HG03095 (cell line): ENCODE measurements at regions not wholly inside any gene's neighbourhood (a gene's known extent, or its start where the extent isn't known, plus 50 kb on each side); places are given as distances from the start of the nearest gene placed in this dataset.
"Not testable (repeated sequence)": the region's sequence is repeated elsewhere in the genome, so short reads cannot be mapped to it uniquely, and the experiment has no call there.

Source experiments
- ATAC-seq: cut with Tn5 transposase; IDR thresholded peaks from one replicate; pipeline ENCODE4 v1.9.1; 2021; ENCODE audit warnings: moderate library complexity; ENCODE audit not compliant: unreplicated experiment

DNA sequence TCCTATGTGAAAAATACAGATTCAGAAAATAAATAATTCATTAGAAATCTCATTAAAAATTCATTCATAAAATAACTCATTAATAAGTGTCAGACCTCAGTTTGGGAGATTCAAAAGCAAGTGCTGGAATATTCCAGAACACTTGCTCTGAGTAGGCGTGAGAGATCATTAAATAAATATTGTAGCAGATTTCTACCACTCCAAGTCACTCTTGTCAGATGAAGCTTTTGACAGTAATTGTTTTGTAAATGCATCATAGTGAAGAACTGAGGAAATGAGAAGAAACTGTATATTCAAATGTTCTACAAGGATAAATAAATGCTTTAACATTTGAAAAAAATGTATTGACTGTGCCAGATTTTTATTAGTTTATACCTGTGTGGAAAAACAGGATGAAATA, 1228.1 kb downstream of the SLITRK1 start:
- no peak for ATAC-seq

DNA sequence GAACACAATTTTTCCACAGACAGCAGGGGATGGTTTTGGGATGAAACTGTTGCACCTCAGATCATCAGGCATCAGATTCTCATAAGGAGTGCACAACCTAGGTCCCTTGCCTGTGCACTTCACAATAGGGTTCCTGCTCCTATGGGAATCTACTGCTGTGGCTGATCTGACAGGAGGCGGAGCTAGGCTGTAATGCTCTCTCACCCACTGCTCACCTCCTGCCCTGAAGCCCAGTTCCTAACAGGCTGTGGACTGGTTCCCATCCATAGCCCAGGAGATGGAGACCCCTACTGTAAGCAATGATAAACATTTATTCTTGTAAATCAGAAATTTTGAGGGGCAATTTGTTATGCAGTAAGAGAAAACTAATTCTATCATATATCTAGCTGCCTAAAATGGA, 1234.7 kb downstream of the SLITRK1 start:
- ATAC-seq, result no peak

DNA sequence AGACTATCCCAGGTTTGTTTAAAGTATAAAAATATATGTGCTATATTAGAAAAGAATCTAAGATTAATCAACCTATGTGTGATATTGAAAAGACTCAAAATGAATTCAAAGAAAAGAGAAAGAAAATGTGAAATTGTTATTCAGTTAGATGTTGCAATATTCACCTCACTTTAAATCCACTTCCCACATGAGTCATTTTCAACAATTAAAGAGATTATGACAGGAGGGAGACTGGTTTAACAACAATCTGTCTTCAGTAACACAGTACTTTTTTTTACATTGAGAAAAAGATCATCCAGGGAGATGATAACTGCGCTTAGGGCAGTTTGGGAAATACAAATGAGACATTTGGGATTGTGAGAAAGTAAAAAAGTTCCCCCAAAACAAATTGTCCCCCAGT, 1246.2 kb downstream of the SLITRK1 start:
- ATAC-seq, result no peak

DNA sequence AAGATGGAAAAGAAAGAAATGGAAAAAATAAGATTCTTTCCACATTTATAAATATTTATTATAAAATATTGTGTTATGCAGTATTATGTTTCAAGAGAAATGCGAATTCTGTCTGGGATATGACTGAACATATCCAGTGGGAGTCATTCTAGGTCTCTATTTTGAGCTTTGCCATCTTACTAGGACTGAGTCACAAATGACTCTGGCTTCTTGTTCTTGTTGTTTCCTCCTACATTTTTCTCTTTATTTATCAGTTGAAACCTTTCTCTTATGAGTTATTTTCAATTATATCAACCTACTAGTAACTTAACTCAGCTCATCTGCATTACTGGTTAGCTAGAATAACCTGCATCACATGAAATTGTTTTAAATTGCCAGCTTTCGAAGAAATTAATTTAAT, 1247.3 kb downstream of the SLITRK1 start:
- no peak for ATAC-seq

DNA sequence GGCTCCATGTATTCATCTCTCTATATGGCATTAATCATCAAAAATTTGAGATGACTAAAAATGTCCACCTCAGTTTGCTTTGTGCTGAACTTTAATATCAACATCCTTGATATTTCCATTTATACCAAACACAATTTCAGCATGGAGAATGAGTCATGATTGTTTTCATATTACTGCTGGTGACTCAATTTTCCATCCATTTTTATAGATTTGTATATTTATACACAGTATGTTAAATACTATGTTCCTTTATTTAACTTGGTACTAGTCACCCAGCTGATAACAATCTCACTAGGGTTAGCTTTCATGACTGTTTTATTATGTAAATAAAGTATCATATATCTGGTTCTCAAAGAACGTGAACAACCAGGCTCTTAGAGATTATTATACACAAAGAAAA, 1255.1 kb downstream of the SLITRK1 start:
- ATAC-seq, result no peak

DNA sequence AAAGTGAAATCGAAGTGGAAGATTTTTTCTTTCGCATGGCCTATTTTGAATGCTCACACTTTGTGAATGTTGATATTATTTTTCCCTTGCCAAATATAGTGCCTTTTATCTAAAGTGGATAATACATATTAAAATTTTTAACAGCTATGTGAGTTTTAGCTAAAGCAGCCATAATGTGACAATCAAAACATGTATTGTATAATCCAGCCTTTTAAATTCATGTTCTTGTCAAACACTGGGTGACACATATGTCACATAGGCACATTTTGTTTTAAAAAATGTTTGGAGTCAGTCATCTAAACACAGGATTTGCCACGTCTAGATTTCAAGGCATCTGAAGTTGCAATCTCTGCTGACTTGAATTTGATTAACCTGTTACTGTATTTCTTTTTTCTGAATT, 1256.6 kb downstream of the SLITRK1 start:
- ATAC-seq, result no peak

DNA sequence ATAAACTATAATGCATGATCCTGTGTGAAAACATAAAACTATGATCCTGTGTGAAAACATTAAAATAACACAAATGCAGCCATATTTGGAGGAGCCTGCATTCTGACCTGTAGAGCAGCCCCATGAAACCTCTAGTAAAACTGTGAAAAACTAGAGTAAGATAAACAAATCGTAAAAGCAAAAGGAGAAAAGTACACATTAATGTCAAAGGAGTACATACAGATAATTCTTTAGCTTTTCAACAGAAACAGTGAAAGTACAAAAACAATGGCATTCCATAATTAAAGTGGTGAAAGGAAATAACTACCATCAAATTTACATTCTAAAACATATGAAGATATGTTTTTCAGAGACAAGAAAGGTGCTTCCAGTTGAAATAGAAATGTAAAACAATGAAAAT, 1267.2 kb downstream of the SLITRK1 start:
- no peak for ATAC-seq

DNA sequence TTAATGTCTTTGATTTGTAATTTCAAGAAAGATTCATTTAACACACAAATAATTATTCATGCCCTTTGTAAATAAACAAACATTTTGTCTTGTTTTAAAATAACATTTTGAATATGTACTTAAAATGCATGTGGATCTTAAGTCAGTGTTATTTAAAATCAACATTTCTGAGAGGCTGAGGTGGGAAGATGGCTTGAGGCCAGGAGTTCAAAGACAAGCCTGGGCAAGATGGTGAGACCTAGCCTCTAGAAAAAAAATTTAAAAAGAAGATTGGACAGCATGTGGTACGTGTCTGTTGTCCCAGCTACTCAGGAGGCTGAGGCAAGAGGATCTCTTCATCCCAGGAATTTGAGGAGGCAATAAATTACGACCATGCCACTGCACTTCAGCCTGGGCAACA, 1268.2 kb downstream of the SLITRK1 start:
- ATAC-seq, result no peak

DNA sequence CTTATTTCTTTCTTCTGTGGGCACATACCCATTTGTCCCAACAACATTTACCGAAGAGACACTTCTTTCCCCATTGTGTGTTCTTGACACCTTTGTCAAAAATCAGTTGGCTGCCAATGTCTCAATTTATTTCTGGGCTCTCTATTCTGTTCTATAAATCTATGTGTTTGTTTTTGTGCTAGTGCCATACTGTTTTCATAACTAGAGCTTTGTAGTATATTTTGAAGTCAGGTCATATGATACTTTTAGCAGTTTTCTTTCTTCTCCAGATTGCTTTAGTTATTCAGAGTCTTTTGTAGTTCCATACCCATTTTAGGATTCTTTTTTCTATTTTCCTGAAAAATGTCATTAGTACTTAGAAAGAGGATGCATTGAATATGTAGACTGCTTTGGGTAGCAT, 1276.3 kb downstream of the SLITRK1 start:
- no peak for ATAC-seq

DNA sequence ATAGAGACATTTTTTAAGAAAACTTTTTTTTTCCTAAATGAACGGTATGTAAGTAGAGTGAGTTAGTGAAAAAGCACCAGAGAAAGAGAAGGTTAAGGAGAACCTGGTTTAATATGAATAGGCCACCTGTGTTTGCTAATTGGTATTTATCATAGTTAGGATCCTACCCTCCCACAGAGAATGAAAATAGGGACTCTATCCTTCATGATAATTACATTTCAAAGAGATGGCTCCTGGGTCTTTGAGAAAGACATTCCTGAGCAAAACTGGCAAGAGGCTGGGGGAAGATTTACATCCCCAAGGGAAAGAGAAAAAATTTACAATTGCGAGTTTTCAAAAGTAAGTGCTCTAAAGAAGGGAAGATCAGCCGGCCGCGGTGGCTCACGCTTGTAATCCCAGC, 1284.5 kb downstream of the SLITRK1 start:
- ATAC-seq, result no peak

DNA sequence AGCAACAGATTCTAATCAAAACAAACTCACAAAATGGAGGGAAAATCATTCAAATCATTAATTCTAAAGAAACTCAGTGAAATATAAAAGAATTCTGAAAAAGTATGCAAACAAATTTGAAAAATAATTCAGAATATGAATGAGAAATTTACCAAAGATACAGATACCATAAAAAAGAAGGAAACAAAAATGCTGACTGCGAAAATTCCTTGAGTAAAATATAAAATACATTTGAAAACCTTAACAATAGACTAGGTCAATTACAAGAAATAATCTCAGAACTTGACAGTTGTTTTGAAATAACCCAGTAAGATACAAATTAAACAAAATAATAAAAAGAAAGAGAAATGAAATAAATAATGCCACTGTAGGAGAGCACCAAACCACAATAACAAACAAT, 1289.0 kb downstream of the SLITRK1 start:
- no peak for ATAC-seq

DNA sequence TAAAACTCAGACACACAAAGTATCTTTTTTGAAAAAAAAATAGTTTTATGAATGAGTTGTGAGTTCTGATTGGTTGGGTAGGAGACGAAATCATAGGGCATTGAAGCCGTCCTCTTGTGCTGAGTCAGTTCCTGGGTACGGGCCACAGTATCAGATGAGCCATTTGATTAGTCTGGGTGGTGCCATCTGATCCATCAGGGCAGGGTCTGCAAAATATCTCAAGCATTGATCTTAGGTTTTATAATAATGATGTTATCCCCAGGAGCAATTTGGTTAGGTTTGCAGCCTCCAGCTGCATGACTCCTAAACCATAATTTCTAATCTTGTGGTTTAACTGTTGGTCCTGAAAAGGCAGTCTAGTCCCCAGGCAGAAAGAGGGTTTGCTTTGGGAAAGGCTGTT, 1310.6 kb downstream of the SLITRK1 start:
- no peak for ATAC-seq

DNA sequence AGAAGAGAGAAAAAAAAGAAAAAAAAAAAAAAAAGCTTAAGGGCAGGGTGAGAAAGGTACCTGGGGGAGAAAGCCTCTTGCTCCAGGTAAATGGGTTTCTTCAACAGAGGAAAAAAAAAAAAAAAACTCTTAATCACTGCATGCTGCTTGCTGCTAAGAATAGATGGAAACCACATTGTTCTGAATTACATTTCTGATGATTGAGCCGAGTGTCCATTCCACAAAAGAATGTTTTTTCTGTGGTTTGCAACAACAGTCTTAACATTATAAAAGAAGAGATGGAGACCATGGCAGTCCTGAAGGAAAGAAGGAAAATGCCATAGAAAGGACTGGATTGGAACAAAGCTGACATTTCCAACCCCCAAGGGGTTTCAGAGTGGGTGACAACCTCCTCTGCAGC, 1312.7 kb downstream of the SLITRK1 start:
- ATAC-seq, result no peak

DNA sequence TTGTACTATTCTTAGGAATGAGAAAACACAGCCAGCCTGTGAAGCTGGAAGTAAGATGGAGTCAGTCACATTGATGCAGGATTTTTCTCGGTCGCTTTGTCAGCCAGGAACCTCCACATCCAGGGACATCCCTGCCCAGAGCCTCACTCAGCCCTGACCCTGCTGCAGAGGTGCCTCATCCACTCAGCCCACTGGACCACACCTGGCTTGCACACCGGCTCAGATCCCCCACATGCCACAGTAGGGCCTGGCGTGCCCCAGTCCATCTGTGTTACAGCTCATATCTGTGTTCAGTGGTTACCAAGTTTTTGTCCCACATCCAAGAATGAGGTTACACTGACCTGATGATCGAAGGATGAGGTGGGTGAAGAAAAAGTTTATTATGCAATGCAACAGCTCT, 1315.4 kb downstream of the SLITRK1 start:
- no peak for ATAC-seq

DNA sequence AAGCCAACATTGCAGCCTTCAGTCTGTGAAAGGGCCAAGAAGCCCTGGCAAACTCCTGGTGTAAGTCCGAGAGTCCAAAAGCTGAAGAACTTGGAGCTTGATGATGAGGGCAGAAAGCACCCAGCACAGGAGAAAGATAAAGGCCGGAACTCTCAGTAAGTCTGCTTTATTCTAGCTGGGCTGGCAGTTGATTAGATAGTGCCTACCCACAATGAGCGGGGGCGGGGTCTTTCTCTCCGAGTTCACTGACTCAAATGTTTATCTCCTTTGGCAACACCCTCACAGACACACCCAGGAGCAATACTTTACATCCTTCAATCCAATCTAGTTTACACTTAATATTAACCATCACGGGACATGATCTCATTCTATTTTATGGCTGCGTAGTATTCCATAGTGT, 1317.1 kb downstream of the SLITRK1 start:
- no peak for ATAC-seq

DNA sequence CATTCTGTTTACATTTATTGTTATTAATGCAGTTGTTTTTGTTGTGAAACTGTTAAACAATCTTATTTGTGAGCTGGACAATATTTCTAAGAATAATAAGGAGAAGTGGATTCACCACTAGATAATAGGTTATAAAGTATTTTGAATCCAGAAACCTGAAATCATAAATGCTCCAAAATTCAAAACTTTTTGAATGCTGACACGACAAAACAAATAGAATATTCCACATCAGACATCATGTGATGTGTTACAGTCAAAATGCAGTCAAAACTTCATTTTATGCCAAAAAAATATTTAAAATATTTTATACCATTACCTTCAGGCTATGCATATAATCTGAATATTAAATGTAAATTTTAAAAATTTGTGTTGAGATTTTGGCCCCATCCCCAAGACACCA, 1321.4 kb downstream of the SLITRK1 start:
- ATAC-seq, result no peak

DNA sequence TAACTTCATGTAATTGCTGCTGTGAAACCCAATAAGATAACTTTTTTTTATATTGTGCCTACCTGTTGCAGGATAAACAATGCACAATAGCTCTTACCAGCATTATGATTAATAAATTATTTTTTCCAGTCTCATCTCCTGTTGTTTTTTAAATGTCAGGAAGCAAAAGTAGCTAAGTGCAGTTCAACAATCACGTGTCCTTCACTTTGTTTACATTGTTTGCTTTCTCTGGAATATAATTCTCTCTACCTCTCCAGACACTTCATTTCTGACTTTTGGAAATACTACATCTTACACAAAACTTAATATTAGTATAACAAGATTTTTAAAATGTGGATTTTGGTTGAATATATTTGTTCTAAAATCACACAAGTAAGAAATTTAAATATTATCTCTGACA, 1359.4 kb downstream of the SLITRK1 start:
- ATAC-seq, result no peak

DNA sequence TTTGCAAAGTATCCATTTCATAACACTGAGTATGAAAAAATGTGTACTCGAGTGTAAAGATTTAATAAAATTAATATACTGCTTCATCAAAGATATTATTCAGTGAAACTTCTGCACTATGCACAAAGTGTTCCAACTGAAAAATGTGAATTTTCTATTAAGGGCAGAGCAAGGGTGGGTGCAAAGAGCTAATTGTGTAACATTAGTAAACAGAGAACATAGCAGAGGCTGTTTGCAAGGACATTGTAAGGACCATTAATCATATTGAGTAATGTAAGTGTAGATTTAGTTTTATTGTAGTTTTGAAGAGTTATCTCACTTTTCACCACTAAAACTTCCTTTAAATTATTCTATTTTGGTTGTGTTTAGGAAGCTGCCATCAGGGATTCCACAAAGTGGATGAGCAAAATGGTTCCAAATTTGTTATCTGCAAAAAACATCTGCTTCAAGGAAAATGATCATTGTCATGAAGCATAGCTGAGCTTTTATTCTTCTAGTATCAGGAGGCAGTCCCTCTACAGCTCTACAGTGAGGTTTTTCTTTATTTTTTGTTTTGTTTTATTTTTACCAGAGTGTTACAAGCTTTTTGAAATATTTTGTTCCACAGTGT, 1375.4 kb downstream of the SLITRK1 start:
- no peak for ATAC-seq

DNA sequence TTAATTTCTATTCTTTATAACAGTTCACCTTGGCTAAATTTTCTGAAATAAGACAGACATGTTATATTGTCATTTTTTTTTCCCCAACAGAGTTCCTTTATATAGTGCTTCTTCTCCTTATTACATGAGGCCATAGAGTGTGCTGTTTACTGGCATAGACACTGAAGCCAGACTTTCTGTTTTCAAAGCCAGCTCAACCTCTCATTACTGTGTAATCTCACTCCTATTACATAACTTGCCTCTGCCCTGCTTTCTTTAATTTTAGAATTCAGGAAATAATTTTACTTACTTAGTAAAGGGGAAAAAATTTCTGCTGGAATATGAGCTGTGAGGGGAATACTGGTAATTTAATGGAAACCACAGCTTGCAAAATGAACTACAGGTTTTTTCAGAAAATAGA, 1380.4 kb downstream of the SLITRK1 start:
- ATAC-seq, result no peak

DNA sequence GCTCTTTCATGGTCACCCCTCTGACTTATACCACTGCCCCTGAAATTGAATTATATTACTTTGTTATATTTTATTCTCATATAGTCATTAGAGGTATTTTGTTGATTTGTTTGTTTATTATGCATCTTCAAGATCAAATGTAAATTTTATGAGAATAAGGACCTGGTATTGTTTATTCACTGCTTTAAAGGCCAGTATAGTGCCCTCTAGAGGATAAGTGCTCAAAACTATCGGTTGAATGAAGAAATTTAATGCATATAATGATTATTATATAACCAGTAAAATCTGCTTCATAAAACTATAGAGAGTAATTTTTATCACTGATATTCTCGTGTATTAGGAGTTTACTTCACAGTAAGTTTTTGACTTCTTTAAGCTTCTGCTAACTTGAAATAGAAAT, 1401.9 kb downstream of the SLITRK1 start:
- ATAC-seq, result no peak

DNA sequence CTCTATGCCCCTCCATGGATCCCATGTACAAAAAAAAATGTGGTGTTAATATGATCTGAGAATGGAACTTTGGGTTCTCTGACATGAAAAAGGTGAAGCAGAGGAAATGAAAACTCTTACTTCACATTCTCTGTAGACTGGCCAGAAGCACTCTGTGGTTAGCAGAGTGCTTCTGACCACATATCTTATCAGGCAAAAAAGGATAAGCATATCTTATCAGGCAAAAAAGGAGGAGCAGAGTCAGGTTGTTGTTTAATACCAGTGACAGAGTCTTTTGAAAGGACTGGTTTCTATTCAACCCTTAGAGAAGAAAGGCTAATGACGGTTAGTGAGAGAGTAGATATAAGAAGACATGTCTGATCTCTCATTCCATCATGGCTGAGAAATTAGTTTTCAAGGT, 1404.8 kb downstream of the SLITRK1 start:
- no peak for ATAC-seq

DNA sequence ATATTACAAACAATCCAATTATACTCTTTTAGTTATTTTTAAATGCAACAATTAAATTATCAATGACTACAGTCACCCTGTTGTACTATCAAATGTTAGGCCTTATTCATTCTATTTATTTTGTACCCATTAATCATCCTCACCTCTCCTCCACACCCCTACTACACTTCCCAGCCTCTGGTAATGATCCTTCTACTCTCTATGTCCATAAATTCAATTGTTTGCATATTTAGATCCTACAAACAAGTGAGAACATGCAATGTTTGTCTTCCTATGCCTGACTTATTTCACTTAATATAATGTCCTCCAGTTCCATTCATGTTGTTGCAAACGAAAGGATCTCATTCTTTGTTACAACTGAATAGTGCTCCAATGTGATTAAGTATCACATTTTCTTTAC, 1414.6 kb downstream of the SLITRK1 start:
- ATAC-seq, result no peak

DNA sequence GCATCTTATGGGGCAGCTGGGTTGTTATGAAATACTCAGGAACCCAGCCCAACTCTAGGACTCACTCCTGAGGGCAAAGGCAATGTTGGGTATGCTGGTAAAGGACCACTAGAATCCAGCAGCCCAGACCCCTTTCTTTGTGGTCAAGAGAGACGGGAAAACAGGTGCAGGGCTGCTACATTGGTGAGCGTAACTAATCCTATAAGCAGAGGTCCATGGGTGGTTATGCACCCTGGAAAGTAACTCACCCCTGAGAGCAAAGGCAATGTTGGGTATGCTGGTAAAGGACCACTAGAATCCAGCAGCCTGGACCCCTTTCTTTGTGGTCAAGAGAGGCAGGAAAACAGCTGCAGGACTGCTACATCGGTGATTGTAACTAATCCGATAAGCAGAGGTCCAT, 1422.7 kb downstream of the SLITRK1 start:
- ATAC-seq, result not testable (repeated sequence)

DNA sequence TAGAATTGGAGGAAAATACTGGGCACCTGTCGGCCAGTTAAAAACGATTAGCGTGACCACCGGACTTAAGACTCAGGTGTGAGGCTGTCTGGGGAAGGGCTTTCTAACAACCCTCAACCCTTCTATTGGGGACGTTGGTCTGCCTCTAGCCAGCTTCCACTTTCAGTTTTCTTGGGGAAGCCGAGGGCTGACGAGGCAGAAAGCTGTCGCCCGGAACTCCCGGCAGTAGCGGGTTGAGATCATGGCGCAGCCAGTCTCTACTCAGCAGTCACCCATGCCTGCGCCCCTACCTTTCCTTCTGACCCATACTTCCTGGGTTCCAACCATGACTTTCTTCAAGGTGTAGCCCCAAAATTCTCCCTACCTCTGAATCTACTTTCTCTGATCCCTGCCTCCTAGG, 1424.1 kb downstream of the SLITRK1 start:
- ATAC-seq, result no peak
